Neural progenitor cell (in vitro differentiated cells): ENCODE measurements at regions not wholly inside any gene's neighbourhood (a gene's known extent, or its start where the extent isn't known, plus 50 kb on each side); places are given as distances from the start of the nearest gene placed in this dataset.
"Not testable (repeated sequence)": the region's sequence is repeated elsewhere in the genome, so short reads cannot be mapped to it uniquely, and the experiment has no call there.

Experiments
- DNase-seq: peaks from one replicate; pipeline ENCODE4 v3.0.0-alpha.2; 2016; ENCODE audit warnings: low spot score
- H2AFZ ChIP-seq: fragments of 200-600 bp; sonication (generic); replicated peaks from 2 replicates; pipeline ENCODE4 v1.6.1; 2016; ENCODE audit warnings: antibody characterized with exemption
- H3F3A ChIP-seq: fragments of 200-600 bp; sonication (generic); 2 replicates; pipeline ENCODE4 v1.6.1; 2016; ENCODE audit warnings: antibody characterized with exemption, low read depth
- H3K27ac ChIP-seq: fragments of 200-600 bp; sonication (generic); 2 replicates; pipeline ENCODE4 v1.5.1; 2016; ENCODE audit warnings: mild to moderate bottlenecking
- H3K27me3 ChIP-seq: fragments of 200-600 bp; sonication (generic); 2 replicates; pipeline ENCODE4 v1.6.1; 2016; ENCODE audit warnings: mild to moderate bottlenecking, moderate library complexity
- H3K36me3 ChIP-seq: fragments of 200-600 bp; sonication (generic); 2 replicates; pipeline ENCODE4 v1.5.1; 2016
- H3K4me1 ChIP-seq: fragments of 200-600 bp; sonication (generic); 2 replicates; pipeline ENCODE4 v1.6.1; 2016; ENCODE audit warnings: mixed run types
- H3K4me2 ChIP-seq: fragments of 200-600 bp; sonication (generic); 2 replicates; pipeline ENCODE4 v1.6.1; 2016
- H3K4me3 ChIP-seq: fragments of 200-600 bp; sonication (generic); 2 replicates; pipeline ENCODE4 v1.5.1; 2016
- H3K79me2 ChIP-seq: fragments of 200-600 bp; sonication (generic); 2 replicates; pipeline ENCODE4 v1.6.1; 2016; ENCODE audit warnings: low read depth
- H3K9ac ChIP-seq: fragments of 200-600 bp; sonication (generic); 2 replicates; pipeline ENCODE4 v1.6.1; 2016
- H3K9me3 ChIP-seq: fragments of 200-600 bp; sonication (generic); 2 replicates; pipeline ENCODE4 v1.5.1; 2016; ENCODE audit warnings: low read depth
- H4K20me1 ChIP-seq: fragments of 200-600 bp; sonication (generic); 2 replicates; pipeline ENCODE4 v1.6.1; 2016; ENCODE audit warnings: low read depth
- H3K27ac Mint-ChIP-seq: 3 replicates; pipeline ENCODE4 v1.8.0; 2021; ENCODE audit warnings: mixed read lengths
- H3K27me3 Mint-ChIP-seq: 2 replicates; pipeline ENCODE4 v1.8.0; 2022; ENCODE audit warnings: low read depth, mild to moderate bottlenecking, inconsistent platforms, moderate library complexity, mixed read lengths; ENCODE audit not compliant: insufficient read depth
- H3K36me3 Mint-ChIP-seq: 3 replicates; pipeline ENCODE4 v1.8.0; 2021; ENCODE audit warnings: mixed read lengths
- H3K4me1 Mint-ChIP-seq: 3 replicates; pipeline ENCODE4 v1.8.0; 2021; ENCODE audit warnings: mixed read lengths
- H3K4me3 Mint-ChIP-seq: 3 replicates; pipeline ENCODE4 v1.8.0; 2021; ENCODE audit warnings: mild to moderate bottlenecking, moderate library complexity, mixed read lengths
- H3K9me3 Mint-ChIP-seq: 3 replicates; pipeline ENCODE4 v1.8.0; 2020; ENCODE audit warnings: mixed read lengths
- EZH2 ChIP-seq: fragments of 200-600 bp; sonication (generic); IDR thresholded peaks from 2 replicates; pipeline ENCODE4 v1.6.1; 2017; ENCODE audit warnings: antibody characterized with exemption, mild to moderate bottlenecking, moderate library complexity
- EZH2phosphoT487 ChIP-seq: fragments of 200-600 bp; sonication (generic); IDR thresholded peaks from 2 replicates; pipeline ENCODE4 v1.6.1; 2017; ENCODE audit warnings: antibody characterized with exemption
- TF ChIP-seq, protein P1 (sequence below): fragments of 200-600 bp; sonication (generic); IDR thresholded peaks from 2 replicates; pipeline ENCODE4 v1.5.1; 2017; ENCODE audit warnings: antibody characterized with exemption, mild to moderate bottlenecking

DNA sequence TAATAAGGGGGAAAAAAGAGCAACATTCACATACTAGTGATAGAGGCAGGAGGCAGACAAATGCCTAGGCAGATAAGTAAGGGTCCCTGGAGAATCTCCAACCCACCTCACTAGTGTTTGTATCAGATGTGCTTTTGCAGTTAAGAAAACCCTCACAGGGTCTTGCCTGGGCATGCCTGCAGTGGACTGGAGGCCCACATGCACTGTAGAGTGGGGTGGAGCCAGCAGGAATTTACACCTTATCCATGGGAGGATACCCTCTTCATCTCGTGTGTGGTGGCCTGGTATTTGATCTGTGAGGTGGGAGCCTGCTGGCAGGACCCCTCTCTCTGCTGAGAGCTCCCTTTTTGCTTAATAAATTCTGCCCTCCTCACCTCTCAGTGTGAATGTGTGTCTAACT is 238.0 kb upstream of the SLC16A7 start:
- H3K4me3 Mint-ChIP-seq = no peak overlapping the region
- H3K27ac Mint-ChIP-seq = no peak overlapping the region
- Histone ChIP-seq H3K4me3 (no peak overlapping the region), H3K36me3 (no peaks in the 10 kb centered on the region), H3F3A (no peaks in the 10 kb centered on the region), H2AFZ (peak overlapping the region; percentile 78), H3K9me3 (no peaks in the 10 kb centered on the region), H3K27ac (no peak overlapping the region), H4K20me1 (no peaks in the 10 kb centered on the region), H3K9ac (no peak overlapping the region), H3K27me3 (no peaks in the 10 kb centered on the region), H3K4me2 (no peak overlapping the region), H3K4me1 (peaks cover 3% of the 10 kb centered on the region), H3K79me2 (no peaks in the 10 kb centered on the region)
- H3K27me3 Mint-ChIP-seq = no peaks in the 10 kb centered on the region
- no peaks in the 10 kb centered on the region for H3K36me3 Mint-ChIP-seq
- no peaks in the 10 kb centered on the region for H3K4me1 Mint-ChIP-seq
- H3K9me3 Mint-ChIP-seq = no peaks in the 10 kb centered on the region
- no peak for TF ChIP-seq EZH2phosphoT487
- DNase-seq = no peak

DNA sequence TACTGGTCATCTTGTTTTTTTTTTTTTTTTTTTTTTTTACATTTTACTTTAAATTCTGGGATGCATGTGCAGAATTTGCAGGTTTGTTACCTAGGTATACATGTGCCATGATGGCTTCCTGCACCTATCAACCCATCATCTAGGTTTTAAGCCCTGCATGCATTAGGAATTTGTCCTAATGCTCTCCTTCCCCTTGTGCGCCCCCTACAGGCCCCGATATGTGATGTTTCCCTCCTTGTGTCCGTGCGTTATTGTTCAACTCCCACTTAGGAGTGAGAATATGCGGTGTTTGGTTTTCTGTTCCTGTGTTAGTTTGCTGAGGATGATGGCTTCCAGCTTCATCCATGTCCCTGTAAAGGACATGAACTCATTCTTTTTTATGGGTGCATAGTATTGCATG is 249.6 kb upstream of the SLC16A7 start:
- peak; percentile 66 for DNase-seq
- not testable (repeated sequence) for H3K9me3 Mint-ChIP-seq, H3K36me3 Mint-ChIP-seq

DNA sequence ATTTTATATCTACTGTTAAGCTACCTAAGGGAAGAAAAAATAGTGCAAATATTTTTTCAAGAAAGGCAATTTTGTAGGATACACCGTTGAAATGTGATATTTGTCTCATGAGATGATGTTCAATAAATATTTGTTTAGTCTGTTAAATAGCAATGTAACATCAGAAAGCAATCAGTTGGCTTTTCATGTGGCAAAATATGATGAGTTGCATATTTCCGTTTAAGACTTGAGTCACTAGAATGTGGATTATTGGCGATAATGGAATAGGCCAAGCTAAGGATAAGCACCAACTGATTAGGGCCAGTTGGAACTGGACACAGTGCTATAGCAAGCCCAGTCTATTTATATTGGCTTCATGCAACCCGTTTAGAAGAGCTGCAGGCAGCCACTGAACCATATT is 250.4 kb upstream of the SLC16A7 start:
- Mint-ChIP-seq H3K9me3 (no peaks in the 10 kb centered on the region), H3K4me1 (no peaks in the 10 kb centered on the region), H3K27ac (no peak overlapping the region), H3K36me3 (no peaks in the 10 kb centered on the region), H3K4me3 (no peak overlapping the region), H3K27me3 (no peaks in the 10 kb centered on the region)
- TF ChIP-seq EZH2 = no peak
- no peak for TF ChIP-seq EZH2phosphoT487
- TF ChIP-seq, protein P1, sequence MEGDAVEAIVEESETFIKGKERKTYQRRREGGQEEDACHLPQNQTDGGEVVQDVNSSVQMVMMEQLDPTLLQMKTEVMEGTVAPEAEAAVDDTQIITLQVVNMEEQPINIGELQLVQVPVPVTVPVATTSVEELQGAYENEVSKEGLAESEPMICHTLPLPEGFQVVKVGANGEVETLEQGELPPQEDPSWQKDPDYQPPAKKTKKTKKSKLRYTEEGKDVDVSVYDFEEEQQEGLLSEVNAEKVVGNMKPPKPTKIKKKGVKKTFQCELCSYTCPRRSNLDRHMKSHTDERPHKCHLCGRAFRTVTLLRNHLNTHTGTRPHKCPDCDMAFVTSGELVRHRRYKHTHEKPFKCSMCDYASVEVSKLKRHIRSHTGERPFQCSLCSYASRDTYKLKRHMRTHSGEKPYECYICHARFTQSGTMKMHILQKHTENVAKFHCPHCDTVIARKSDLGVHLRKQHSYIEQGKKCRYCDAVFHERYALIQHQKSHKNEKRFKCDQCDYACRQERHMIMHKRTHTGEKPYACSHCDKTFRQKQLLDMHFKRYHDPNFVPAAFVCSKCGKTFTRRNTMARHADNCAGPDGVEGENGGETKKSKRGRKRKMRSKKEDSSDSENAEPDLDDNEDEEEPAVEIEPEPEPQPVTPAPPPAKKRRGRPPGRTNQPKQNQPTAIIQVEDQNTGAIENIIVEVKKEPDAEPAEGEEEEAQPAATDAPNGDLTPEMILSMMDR = no peak
- Histone ChIP-seq H3K27me3 (no peaks in the 10 kb centered on the region), H3K9ac (no peak overlapping the region), H3F3A (no peaks in the 10 kb centered on the region), H3K36me3 (no peaks in the 10 kb centered on the region), H2AFZ (no peak overlapping the region), H4K20me1 (no peaks in the 10 kb centered on the region), H3K79me2 (no peaks in the 10 kb centered on the region), H3K4me1 (no peaks in the 10 kb centered on the region), H3K9me3 (no peaks in the 10 kb centered on the region), H3K4me2 (no peak overlapping the region), H3K27ac (no peak overlapping the region), H3K4me3 (no peak overlapping the region)
- no peak for DNase-seq

More for the DNA sequence above, 249.6 kb upstream of the SLC16A7 start:
- H3K36me3 ChIP-seq, H3K27ac Mint-ChIP-seq, H3K4me3 Mint-ChIP-seq, H3K79me2 ChIP-seq, H3K27me3 Mint-ChIP-seq, H3K4me1 ChIP-seq, H3K4me1 Mint-ChIP-seq, H3F3A ChIP-seq, H3K4me3 ChIP-seq, H3K9ac ChIP-seq, H3K27ac ChIP-seq, H3K9me3 ChIP-seq, H3K27me3 ChIP-seq, H3K4me2 ChIP-seq, H4K20me1 ChIP-seq: not testable (repeated sequence)
- peak overlapping the region; percentile 65 for H2AFZ ChIP-seq
- TF ChIP-seq, protein P1 = peak; percentile 72

DNA sequence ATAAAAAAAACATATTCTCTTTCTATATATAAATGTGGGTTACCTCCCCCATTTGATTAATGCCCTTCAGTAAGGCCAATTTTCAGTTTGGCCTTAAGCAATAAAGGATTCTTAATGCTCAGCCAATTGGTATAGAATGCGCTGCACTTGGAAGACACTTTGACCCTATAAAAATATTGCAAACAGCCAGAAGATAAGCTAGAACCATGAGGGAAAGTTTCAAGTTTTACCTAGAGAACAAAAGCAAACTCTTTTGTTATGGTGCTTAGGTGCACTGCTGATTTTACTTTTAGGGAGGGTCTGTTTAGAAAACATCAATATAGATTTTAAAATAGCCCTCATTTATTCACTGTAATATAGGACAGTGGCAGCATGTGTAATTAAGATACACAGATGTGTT is 251.6 kb upstream of the SLC16A7 start:
- Histone ChIP-seq H2AFZ (no peak overlapping the region), H3K4me2 (no peak overlapping the region), H3K4me1 (no peaks in the 10 kb centered on the region), H3K27me3 (no peaks in the 10 kb centered on the region), H3K79me2 (no peaks in the 10 kb centered on the region), H3K9ac (no peak overlapping the region), H3K4me3 (no peak overlapping the region), H3K9me3 (no peaks in the 10 kb centered on the region), H3F3A (no peaks in the 10 kb centered on the region), H3K27ac (no peak overlapping the region), H4K20me1 (no peaks in the 10 kb centered on the region), H3K36me3 (no peaks in the 10 kb centered on the region)
- H3K27me3 Mint-ChIP-seq = no peaks in the 10 kb centered on the region
- no peak for DNase-seq
- H3K4me1 Mint-ChIP-seq = no peaks in the 10 kb centered on the region
- no peak overlapping the region for H3K4me3 Mint-ChIP-seq
- TF ChIP-seq EZH2phosphoT487 (no peak), EZH2 (no peak)
- TF ChIP-seq, protein P1 = no peak
- no peak overlapping the region for H3K27ac Mint-ChIP-seq
- no peaks in the 10 kb centered on the region for H3K9me3 Mint-ChIP-seq
- no peaks in the 10 kb centered on the region for H3K36me3 Mint-ChIP-seq
